ENCODE measurements at regions not wholly inside any gene's neighbourhood (a gene's known extent, or its start where the extent isn't known, plus 50 kb on each side); places are given as distances from the start of the nearest gene placed in this dataset.

GRCh38 chr18:29041976-29042375 is 865.0 kb upstream of the CDH2 start:
- ChIA-PET POLR2A (no interaction called here), CTCF (no interaction called here)
- Histone ChIP-seq H3K4me1 (no peaks in the 10 kb centered on the region), H3K4me2 (no peak overlapping the region), H3K9me3 (no peaks in the 10 kb centered on the region), H3K27ac (no peak overlapping the region), H3K4me3 (no peak overlapping the region)
- FAIRE-seq (no peak), ATAC-seq (no peak), DNase-seq (ENCODE audit: low read depth in 1 of 2, low spot score in 1 of 2) (no peak)
- TF ChIP-seq HOXB13 (CRISPR knock-in tag; IDR thresholded peaks at IDR 0.05; ENCODE audit: low read depth) (no peak), TFCP2L1 (CRISPR knock-in tag; IDR thresholded peaks at IDR 0.05) (no peak), RNF2 (IDR thresholded peaks at IDR 0.05; ENCODE audit: borderline replicate concordance, low read depth) (no peak), NPAS2 (CRISPR knock-in tag; IDR thresholded peaks at IDR 0.05; ENCODE audit: borderline replicate concordance) (no peak), MAZ (IDR thresholded peaks at IDR 0.05; ENCODE audit: borderline replicate concordance, low read depth, low read length) (no peak), RAD21 (conservative IDR thresholded peaks at IDR 0.05 in 1 of 2, IDR thresholded peaks at IDR 0.05 in 1 of 2) (no peak), HOXA7 (CRISPR knock-in tag; IDR thresholded peaks at IDR 0.05) (no peak), JUNB (IDR thresholded peaks at IDR 0.05) (no peak), RCOR1 (IDR thresholded peaks at IDR 0.05; ENCODE audit: low read depth, low read length) (no peak), REST (IDR thresholded peaks at IDR 0.05) (no peak), JUN (IDR thresholded peaks at IDR 0.05) (no peak), BHLHE40 (IDR thresholded peaks at IDR 0.05; ENCODE audit: low read depth, low read length) (no peak), HDAC2 (IDR thresholded peaks at IDR 0.05) (no peak), KDM5A (IDR thresholded peaks at IDR 0.05) (no peak), CEBPB (IDR thresholded peaks at IDR 0.05) (no peak)
- 12% methylated on average over 1 of the region's 1 CpG for WGBS (ENCODE audit: missing lambda C conversion rate)

- WGBS (ENCODE audit: missing lambda C conversion rate), result 35% methylated on average over 3 of the region's 3 CpGs
- no peak for ATAC-seq
- ChIA-PET POLR2A (no interaction called here), CTCF (no interaction called here)
- TF ChIP-seq CHD4 (IDR thresholded peaks at IDR 0.05; ENCODE audit: borderline replicate concordance) (no peak), RAD21 (conservative IDR thresholded peaks at IDR 0.05 in 1 of 2, IDR thresholded peaks at IDR 0.05 in 1 of 2) (no peak), CTCF (IDR thresholded peaks at IDR 0.05) (no peak), NFE2L2 (conservative IDR thresholded peaks at IDR 0.05; ENCODE audit: low read length) (no peak), CEBPB (IDR thresholded peaks at IDR 0.05) (no peak), ZNF302 (CRISPR knock-in tag; IDR thresholded peaks at IDR 0.05) (no peak), ZSCAN20 (CRISPR knock-in tag; IDR thresholded peaks at IDR 0.05) (no peak), FOSL2 (IDR thresholded peaks at IDR 0.05) (no peak), FOSL2 (CRISPR knock-in tag; IDR thresholded peaks at IDR 0.05) (no peak)
- DNase-seq (ENCODE audit: low read depth in 1 of 2, low spot score in 1 of 2), result no peak
- Histone ChIP-seq H3K27ac (no peak overlapping the region), H3K4me2 (no peak overlapping the region), H3K4me3 (no peak overlapping the region), H3K9me3 (no peaks in the 10 kb centered on the region), H3K4me1 (no peaks in the 10 kb centered on the region)
- FAIRE-seq, result no peak
These were observed 857.4 kb upstream of the CDH2 start for GRCh38 chr18:29034113-29034856.
